Heart left ventricle (tissue), 16 donors: ENCODE measurements at regions not wholly inside any gene's neighbourhood (a gene's known extent, or its start where the extent isn't known, plus 50 kb on each side); places are given as distances from the start of the nearest gene placed in this dataset.

Source experiments
- ATAC-seq, 4 donors: fragments of 200-7000 bp; cut with Tn5 transposase; one replicate each; pipeline ENCODE4 v1.9.1; 2020 to 2022; ENCODE audit warnings: moderate library complexity in 4 of 4, mild to moderate bottlenecking in 3 of 4, moderate number of reproducible peaks in 1 of 4
- DNase-seq, 5 donors: peaks; one replicate each; pipeline ENCODE4 v3.0.0-alpha.2; 2020
- H3K27ac ChIP-seq, 12 donors: fragments of 200-600 bp; sonication (generic) in 4 of 12; one replicate each; pipeline versions ENCODE4 v1.5.0 to v1.8.0; 2016 to 2022; ENCODE audit warnings: mild to moderate bottlenecking in 2 of 12
- H3K27me3 ChIP-seq, 9 donors: fragments of 200-600 bp; sonication (generic) in 2 of 9; one replicate each; pipeline versions ENCODE4 v1.5.1 to v1.8.0; 2016 to 2022; ENCODE audit warnings: mild to moderate bottlenecking in 3 of 9
- H3K36me3 ChIP-seq, 9 donors: fragments of 200-600 bp; sonication (generic) in 2 of 9; one replicate each; pipeline versions ENCODE4 v1.5.0 to v1.8.0; 2018 to 2022; ENCODE audit warnings: mild to moderate bottlenecking in 2 of 9
- H3K4me1 ChIP-seq, 12 donors: fragments of 200-600 bp; sonication (generic) in 4 of 12; one replicate each; pipeline versions ENCODE4 v1.5.0 to v1.8.0; 2016 to 2022; ENCODE audit warnings: mild to moderate bottlenecking in 3 of 12
- H3K4me3 ChIP-seq, 12 donors: fragments of 200-600 bp; sonication (generic) in 4 of 12; one replicate each; pipeline versions ENCODE4 v1.5.0 to v1.8.0; 2017 to 2022; ENCODE audit warnings: mild to moderate bottlenecking in 9 of 12, moderate library complexity in 4 of 12
- H3K9me3 ChIP-seq, 12 donors: fragments of 200-600 bp; sonication (generic) in 4 of 12; one replicate each; pipeline versions ENCODE4 v1.5.0 to v1.8.0; 2016 to 2022; ENCODE audit warnings: mild to moderate bottlenecking in 1 of 12
- CTCF ChIP-seq, 12 donors: fragments of 200-600 bp; sonication (generic) in 4 of 12; IDR thresholded peaks; one replicate each; pipeline versions ENCODE4 v1.5.0 to v1.8.0; 2018 to 2022; ENCODE audit warnings: antibody characterized with exemption in 12 of 12, mild to moderate bottlenecking in 5 of 12
- POLR2A ChIP-seq, 2 donors: fragments of 450-650 bp; IDR thresholded peaks; one replicate each; pipeline ENCODE4 v1.6.1; 2017; ENCODE audit warnings: antibody characterized with exemption in 2 of 2, mild to moderate bottlenecking in 2 of 2, moderate library complexity in 2 of 2
- WGBS, 4 donors: extraction: QIAGEN DNeasy Blood & Tissue Kit in 2 of 4; methylation state at CpG; one replicate each; pipeline versions ENCODE4 v1.1.5 to v1.1.7; 2013 to 2018; 5-methylcytosine and 5-hydroxymethylcytosine counted together
- intact Hi-C, 10 donors: fragments of 100-400 bp; cut with DNase I; formaldehyde crosslinking; loops; one replicate each; pipeline versions ENCODE4 v1.11.1 to v1.14.2; 2022
- donor health status: ischemic (EF 13 %, LVEDD 7.1; RV severe dilation, severe dysfunction).
- donor health status: healthy with polysubstance abuse.
- donor health status: DM: no; HTN: yes; CAD: no.
- donor health status: DM: no; HTN: no; CAD: no.
- donor health status: ischemic (EF 25% LVEDD 6.9; RV normal size, moderate dysfunction).
- donor health status: ischemic (EF 25% LVEDD 5.7; RV mildly dilated, moderate dysfunction).
- donor health status: healthy.
- donor health status: DM: yes; HTN: yes; CAD: no.
- donor health status: ischemic (EF 35%, LVEDD 5.7; RV mildly dilated, moderate dysfunction).
- donor health status: nonischemic (EF 11% LVEDD 7.7; RV severe dilation, severe dysfunction).
- donor health status: DM: yes; HTN: yes; CAD: no.
- donor health status: PGD.
- donor health status: ischemic (EF 29% LVEDD 5.4; RV normal size, mild dysfunction).
- donor health status: nonischemic (EF 23%, LVEDD 6.1; RV moderate dilation, normal function).

- intact Hi-C loops: loop anchor here in 9 of 10 donors (5.0 to 10.0 kb wide), 11 partner anchors 75 to 177 kb away; partner anchors contain the start of gene ETS2 (in 6 of the 9)
- Histone ChIP-seq H3K36me3 (no peaks in the 10 kb centered on the region), H3K4me3 (no peak overlapping the region), H3K27ac (peak overlapping the region in 10 of 12 donors; percentile 35 to 87 (median 78)), H3K4me1 (peaks cover 0 to 72% (median 45%) of the 10 kb centered on the region in 12 donors), H3K27me3 (no peaks in the 10 kb centered on the region), H3K9me3 (no peaks in the 10 kb centered on the region)
- ATAC-seq (no peak), DNase-seq (no peak)
- 93 to 96% (median 95%) methylated on average over 7 of the region's 7 CpGs for WGBS, 4 donors
- TF ChIP-seq POLR2A (IDR thresholded peaks at IDR 0.05) (no peak), CTCF (IDR thresholded peaks at IDR 0.05) (no peak)
Observed at GRCh38 chr21:38912102-38912629, 106.4 kb downstream of the ETS2 start.

GRCh38 chr21:38911484-38912101 is 105.9 kb downstream of the ETS2 start:
- no peaks in the 10 kb centered on the region for H3K27me3 ChIP-seq
- H3K27ac ChIP-seq: peak overlapping the region in 10 of 12 donors; percentile 66 to 91 (median 86)
- ATAC-seq: no peak
- H3K4me1 ChIP-seq: peaks cover 0 to 77% (median 50%) of the 10 kb centered on the region in 12 donors
- intact Hi-C loops: loop anchor here in 9 of 10 donors (5.0 to 10.0 kb wide), 11 partner anchors 76 to 177 kb away; partner anchors contain the start of gene ETS2 (in 6 of the 9)
- H3K9me3 ChIP-seq: no peaks in the 10 kb centered on the region
- no peak for DNase-seq
- 83 to 99% (median 96%) methylated on average over 3 of the region's 3 CpGs for WGBS, 4 donors
- TF ChIP-seq CTCF (IDR thresholded peaks at IDR 0.05): no peak
- no peaks in the 10 kb centered on the region for H3K36me3 ChIP-seq
- no peak overlapping the region for H3K4me3 ChIP-seq

- no peaks in the 10 kb centered on the region for H3K27me3 ChIP-seq
- TF ChIP-seq POLR2A (IDR thresholded peaks at IDR 0.05) (no peak), CTCF (IDR thresholded peaks at IDR 0.05) (no peak)
- no peak for DNase-seq
- peaks cover 0 to 78% (median 51%) of the 10 kb centered on the region in 12 donors for H3K4me1 ChIP-seq
- H3K9me3 ChIP-seq: no peaks in the 10 kb centered on the region
- H3K27ac ChIP-seq: peak overlapping the region; percentile 66 to 91 (median 85)
- H3K36me3 ChIP-seq: no peaks in the 10 kb centered on the region
- WGBS, 4 donors: 71 to 77% (median 72%) methylated on average over 8 to 9 of the region's 9 CpGs
- ATAC-seq: no peak
- intact Hi-C loops: loop anchor here in 9 of 10 donors (5.0 to 10.0 kb wide), 11 partner anchors 77 to 176 kb away; partner anchors contain the start of gene ETS2 (in 6 of the 9)
- no peak overlapping the region for H3K4me3 ChIP-seq
Observed at GRCh38 chr21:38910390-38911067, 104.8 kb downstream of the ETS2 start.

- 60 to 74% (median 67%) methylated on average over 5 to 7 of the region's 7 CpGs for WGBS, 4 donors
- H3K4me3 ChIP-seq: no peak overlapping the region
- ATAC-seq: peak in 1 of 4 donors; percentile 52
- peaks cover 0 to 75% (median 48%) of the 10 kb centered on the region in 12 donors for H3K4me1 ChIP-seq
- peak in 4 of 5 donors; percentile 45 to 63 (median 56) for DNase-seq
- H3K27ac ChIP-seq: peak overlapping the region; percentile 66 to 91 (median 85)
- no peaks in the 10 kb centered on the region for H3K9me3 ChIP-seq
- no peaks in the 10 kb centered on the region for H3K36me3 ChIP-seq
- intact Hi-C loops: loop anchor here in 9 of 10 donors (2.0 to 10.0 kb wide), 13 partner anchors 48 to 175 kb away; partner anchors contain the start of gene ETS2 (in 8 of the 9)
- no peak for TF ChIP-seq CTCF (IDR thresholded peaks at IDR 0.05)
- no peak for TF ChIP-seq POLR2A (IDR thresholded peaks at IDR 0.05)
- no peaks in the 10 kb centered on the region for H3K27me3 ChIP-seq
Observed at GRCh38 chr21:38909929-38910328, 104.2 kb downstream of the ETS2 start.
